ENCODE measurements at regions not wholly inside any gene's neighbourhood (a gene's known extent, or its start where the extent isn't known, plus 50 kb on each side); places are given as distances from the start of the nearest gene placed in this dataset.

DNA sequence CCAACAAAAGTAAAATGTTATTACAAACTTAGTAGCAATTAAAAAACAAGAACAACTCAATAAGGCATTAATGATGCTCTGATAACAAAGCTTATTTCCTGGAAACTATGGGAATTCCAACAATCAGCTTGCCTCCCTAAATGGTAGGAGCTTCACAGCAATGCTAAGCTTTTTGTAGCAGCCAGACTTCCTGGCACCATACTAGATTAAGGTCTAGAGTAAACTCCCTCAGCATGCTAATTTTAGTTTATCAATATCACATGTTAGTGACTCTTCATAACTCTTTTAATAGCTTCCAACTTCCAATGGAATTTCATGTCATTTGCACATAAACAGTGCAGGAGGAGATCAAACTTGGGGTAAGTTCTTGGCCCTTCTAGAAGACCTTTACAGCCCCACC, 782.0 kb downstream of the MCTP2 start:
- no peaks in the 10 kb centered on the region for H3K27me3 ChIP-seq (ENCODE audit: control insufficient read depth, insufficient read depth, low read length)
- no peak overlapping the region for H3K4me3 ChIP-seq (ENCODE audit: low read length)
- no peaks in the 10 kb centered on the region for H3K9me3 ChIP-seq (ENCODE audit: control insufficient read depth, low read length)
- H3K9ac ChIP-seq (ENCODE audit: low read length), result no peak overlapping the region
- H3K4me1 ChIP-seq (ENCODE audit: control insufficient read depth, insufficient read depth, low read length), result no peaks in the 10 kb centered on the region
- H3K36me3 ChIP-seq (ENCODE audit: control insufficient read depth, insufficient read depth, low read length), result no peaks in the 10 kb centered on the region

DNA sequence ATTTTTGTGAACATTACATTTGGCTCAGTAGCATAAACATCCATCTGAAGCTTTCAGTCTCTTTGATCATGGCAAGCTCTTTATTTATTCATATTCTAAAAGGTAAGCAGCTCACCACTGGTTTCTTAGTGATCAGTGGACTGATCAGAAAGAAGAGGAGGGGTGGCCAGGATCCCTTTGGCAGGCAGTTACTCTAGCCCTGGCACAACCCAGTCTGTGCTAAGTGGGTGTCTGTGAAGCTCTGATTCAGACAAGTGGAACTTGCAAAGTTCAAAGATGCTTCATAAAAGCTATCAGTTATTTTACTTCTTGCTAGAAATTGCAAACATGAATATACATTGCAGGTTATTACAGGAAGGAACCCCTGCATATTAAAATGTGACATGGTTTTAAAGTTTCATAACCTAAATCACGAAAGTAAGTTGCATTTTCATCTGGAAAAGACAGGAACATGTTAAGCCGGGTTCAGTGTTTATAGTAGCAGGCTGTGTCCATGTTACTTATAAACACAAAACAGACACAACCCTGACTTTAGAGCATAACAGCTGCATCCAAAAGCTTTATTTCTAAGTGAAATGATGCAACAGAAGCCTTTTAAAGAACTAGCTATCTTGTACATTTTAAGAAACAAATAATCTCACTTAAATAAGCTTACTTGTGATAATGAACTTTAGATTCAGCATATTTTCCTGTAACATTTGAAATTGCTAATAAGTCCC, 785.3 kb downstream of the MCTP2 start:
- no peak overlapping the region for H3K4me3 ChIP-seq (ENCODE audit: low read length)
- H3K9me3 ChIP-seq (ENCODE audit: control insufficient read depth, low read length), result no peaks in the 10 kb centered on the region
- H3K9ac ChIP-seq (ENCODE audit: low read length), result no peak overlapping the region
- H3K36me3 ChIP-seq (ENCODE audit: control insufficient read depth, insufficient read depth, low read length), result no peaks in the 10 kb centered on the region
- H3K4me1 ChIP-seq (ENCODE audit: control insufficient read depth, insufficient read depth, low read length), result no peaks in the 10 kb centered on the region
- H3K27me3 ChIP-seq (ENCODE audit: control insufficient read depth, insufficient read depth, low read length), result no peaks in the 10 kb centered on the region

DNA sequence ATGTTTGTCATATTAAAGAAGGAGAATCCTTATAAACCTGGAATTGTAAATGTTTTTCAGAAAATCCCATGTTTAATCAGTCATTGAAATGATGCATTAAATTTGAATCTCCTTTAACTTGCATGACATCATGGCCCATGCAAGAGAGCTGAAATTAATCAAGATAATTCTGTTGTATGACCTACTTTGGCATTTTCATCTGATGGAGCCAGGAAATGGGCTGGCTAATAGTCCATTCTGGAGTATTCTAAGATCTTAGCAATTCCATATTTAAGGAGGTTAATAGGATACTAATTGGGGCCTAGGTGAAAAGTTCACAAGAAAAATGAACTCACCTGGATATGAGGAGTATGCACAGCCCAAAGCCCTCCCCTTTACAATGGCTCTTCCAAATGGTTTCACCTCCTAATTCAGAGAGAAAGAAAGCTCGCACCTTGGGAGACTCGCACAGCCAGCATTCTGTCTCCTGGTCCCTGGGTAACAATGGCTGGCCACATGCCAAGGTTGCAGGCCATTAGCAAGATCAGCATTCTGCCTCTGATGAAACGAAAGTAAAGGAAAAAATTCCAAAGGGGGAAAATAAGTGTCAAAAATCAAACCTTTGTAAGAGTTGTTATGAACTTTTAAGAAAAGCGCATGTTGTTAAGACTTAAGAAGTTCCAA, 786.4 kb downstream of the MCTP2 start:
- H3K4me3 ChIP-seq (ENCODE audit: low read length), result no peak overlapping the region
- no peak overlapping the region for H3K9ac ChIP-seq (ENCODE audit: low read length)
- H3K36me3 ChIP-seq (ENCODE audit: control insufficient read depth, insufficient read depth, low read length), result no peaks in the 10 kb centered on the region
- no peaks in the 10 kb centered on the region for H3K27me3 ChIP-seq (ENCODE audit: control insufficient read depth, insufficient read depth, low read length)
- H3K4me1 ChIP-seq (ENCODE audit: control insufficient read depth, insufficient read depth, low read length), result no peaks in the 10 kb centered on the region
- no peaks in the 10 kb centered on the region for H3K9me3 ChIP-seq (ENCODE audit: control insufficient read depth, low read length)

DNA sequence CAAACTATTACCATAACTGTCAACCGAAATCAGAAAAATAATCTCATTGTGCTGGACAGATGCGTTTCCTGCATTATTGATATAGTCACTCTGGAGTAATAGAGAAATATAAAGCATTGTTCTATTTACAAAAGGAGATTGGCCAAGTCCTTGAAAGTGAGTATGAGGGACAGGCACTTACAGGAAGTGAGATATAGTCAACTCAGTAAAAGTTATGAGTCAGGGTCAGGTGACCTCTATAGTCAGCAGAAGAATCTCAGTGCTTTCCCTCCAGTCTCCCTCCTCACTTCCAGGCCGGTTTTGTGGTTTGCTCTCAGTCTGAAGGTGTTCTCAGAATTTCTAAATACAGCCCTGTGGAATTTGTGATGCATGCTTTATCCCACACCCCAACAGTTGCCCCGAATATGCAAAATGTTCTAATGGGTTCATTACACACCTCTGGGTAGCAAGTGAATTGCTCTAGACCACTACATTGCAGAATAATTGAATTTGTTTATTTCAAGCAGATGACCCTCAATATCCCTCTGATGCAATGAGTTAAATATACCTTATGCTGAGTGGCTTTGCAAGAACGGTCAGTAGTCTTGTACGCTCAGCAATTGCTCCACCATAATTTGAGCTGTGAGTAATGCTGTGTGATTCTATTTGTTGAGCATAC, 787.7 kb downstream of the MCTP2 start:
- H3K27me3 ChIP-seq (ENCODE audit: control insufficient read depth, insufficient read depth, low read length), result no peaks in the 10 kb centered on the region
- no peaks in the 10 kb centered on the region for H3K4me1 ChIP-seq (ENCODE audit: control insufficient read depth, insufficient read depth, low read length)
- H3K4me3 ChIP-seq (ENCODE audit: low read length), result no peak overlapping the region
- no peak overlapping the region for H3K9ac ChIP-seq (ENCODE audit: low read length)
- H3K9me3 ChIP-seq (ENCODE audit: control insufficient read depth, low read length), result no peaks in the 10 kb centered on the region
- H3K36me3 ChIP-seq (ENCODE audit: control insufficient read depth, insufficient read depth, low read length), result no peaks in the 10 kb centered on the region

DNA sequence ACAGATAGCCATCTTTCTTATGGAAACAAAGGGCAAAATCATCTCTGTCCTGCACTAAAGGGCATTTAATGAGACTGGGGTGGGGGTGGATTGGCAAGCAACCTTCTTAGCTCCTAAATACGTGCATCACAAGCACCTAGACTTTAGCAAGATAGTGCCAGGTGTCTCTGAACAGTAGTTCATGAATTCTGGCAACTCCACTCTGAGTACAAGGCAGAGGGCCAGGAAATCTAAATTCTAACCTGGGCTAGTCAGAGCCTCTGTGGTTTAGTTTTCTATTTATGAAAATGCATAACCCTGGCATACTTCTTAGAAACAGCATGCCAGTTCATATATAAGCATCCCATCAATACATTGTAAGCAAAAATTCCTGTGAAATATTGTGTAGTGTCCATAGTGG, 788.5 kb downstream of the MCTP2 start:
- H3K9ac ChIP-seq (ENCODE audit: low read length), result no peak overlapping the region

DNA sequence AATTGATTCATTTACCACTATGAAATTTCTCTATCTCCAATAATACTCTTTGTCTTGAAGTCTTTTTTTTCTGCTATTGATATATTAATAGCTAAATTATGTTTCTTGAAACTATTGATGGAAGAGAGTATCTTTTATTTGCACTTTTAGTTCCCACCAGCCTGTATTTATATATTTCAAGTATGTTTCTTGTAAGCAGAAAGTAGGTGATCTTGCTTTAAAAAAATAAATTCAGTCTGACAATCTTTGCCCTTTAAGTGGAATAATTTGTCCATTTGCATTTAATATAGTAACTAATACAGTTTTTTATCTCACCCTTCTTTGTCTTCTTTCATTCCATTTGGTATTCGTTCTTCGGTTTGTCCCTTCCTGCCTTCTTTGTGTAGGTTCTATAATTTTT, 790.5 kb downstream of the MCTP2 start:
- Histone ChIP-seq H3K27me3 (ENCODE audit: control insufficient read depth, insufficient read depth, low read length) (no peaks in the 10 kb centered on the region), H3K36me3 (ENCODE audit: control insufficient read depth, insufficient read depth, low read length) (no peaks in the 10 kb centered on the region), H3K9me3 (ENCODE audit: control insufficient read depth, low read length) (no peaks in the 10 kb centered on the region)

More for the DNA sequence above, 788.5 kb downstream of the MCTP2 start:
- H3K36me3 ChIP-seq (ENCODE audit: control insufficient read depth, insufficient read depth, low read length), result no peaks in the 10 kb centered on the region
- H3K9me3 ChIP-seq (ENCODE audit: control insufficient read depth, low read length), result no peaks in the 10 kb centered on the region
- H3K27me3 ChIP-seq (ENCODE audit: control insufficient read depth, insufficient read depth, low read length), result no peaks in the 10 kb centered on the region
- no peak overlapping the region for H3K4me3 ChIP-seq (ENCODE audit: low read length)
- no peaks in the 10 kb centered on the region for H3K4me1 ChIP-seq (ENCODE audit: control insufficient read depth, insufficient read depth, low read length)

DNA sequence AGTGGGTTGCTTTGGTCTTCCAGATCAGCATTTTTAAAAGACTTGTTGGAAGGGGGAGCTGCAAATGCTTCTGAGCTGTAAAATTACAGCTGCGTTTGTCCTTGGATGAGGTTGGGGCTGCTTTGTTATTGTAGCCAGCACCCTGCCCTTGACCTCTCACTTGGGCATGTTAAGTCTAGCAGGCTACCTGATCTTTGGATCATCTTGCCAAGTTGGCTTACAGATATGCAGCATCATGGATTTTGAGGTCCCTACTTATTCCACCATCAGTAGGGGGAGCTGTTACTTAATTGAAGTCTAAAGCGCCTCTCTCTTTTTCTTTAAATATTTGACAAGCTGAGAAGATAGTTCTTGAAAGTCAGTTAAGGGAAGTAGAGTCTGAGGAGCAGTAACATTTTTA, 793.0 kb downstream of the MCTP2 start:
- H3K27me3 ChIP-seq (ENCODE audit: control insufficient read depth, insufficient read depth, low read length), result no peaks in the 10 kb centered on the region

More for the DNA sequence above, 790.5 kb downstream of the MCTP2 start:
- H3K4me3 ChIP-seq (ENCODE audit: low read length), result no peak overlapping the region
- no peak overlapping the region for H3K9ac ChIP-seq (ENCODE audit: low read length)
- no peaks in the 10 kb centered on the region for H3K4me1 ChIP-seq (ENCODE audit: control insufficient read depth, insufficient read depth, low read length)

DNA sequence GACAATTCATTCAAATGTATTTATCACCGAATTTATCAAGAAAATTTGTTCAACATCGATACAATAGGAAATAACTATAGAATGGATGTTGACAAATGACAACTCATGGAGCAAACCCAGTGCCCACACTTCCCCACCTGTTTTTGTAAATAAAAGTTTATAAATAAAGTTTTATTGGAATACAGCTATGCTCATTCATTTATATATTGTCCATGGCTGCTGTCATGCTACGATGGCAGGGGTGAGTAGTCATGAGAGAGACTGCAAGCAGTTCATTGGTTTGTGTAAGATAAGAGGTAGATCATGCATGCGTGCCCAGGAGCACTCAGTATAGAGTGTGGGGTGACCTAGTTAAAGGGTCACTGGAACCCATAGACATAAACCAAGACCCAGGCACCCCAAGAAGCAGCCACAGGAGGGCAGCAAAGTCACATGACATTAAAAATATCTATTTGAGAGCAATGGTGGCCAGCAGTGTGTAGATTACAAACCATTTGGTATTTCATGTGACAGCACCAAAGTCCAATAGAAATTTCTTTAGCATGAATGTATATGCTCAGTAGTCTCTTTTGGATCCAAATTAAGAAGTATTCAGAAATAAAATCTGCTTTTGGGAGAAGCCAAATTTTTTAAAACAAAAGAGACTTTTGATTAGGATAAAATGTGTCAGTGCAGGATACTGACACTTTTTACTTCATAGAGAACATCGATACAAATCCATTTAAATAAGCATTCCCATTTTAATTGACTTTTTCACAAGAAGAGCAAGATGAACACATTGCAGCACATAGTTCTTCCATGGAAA, 794.8 kb downstream of the MCTP2 start:
- no peak overlapping the region for H3K4me3 ChIP-seq (ENCODE audit: low read length)
- H3K4me1 ChIP-seq (ENCODE audit: control insufficient read depth, insufficient read depth, low read length), result no peaks in the 10 kb centered on the region
- no peak overlapping the region for H3K9ac ChIP-seq (ENCODE audit: low read length)
- no peaks in the 10 kb centered on the region for H3K36me3 ChIP-seq (ENCODE audit: control insufficient read depth, insufficient read depth, low read length)
- no peaks in the 10 kb centered on the region for H3K9me3 ChIP-seq (ENCODE audit: control insufficient read depth, low read length)
- no peaks in the 10 kb centered on the region for H3K27me3 ChIP-seq (ENCODE audit: control insufficient read depth, insufficient read depth, low read length)

More for the DNA sequence above, 793.0 kb downstream of the MCTP2 start:
- Histone ChIP-seq H3K4me3 (ENCODE audit: low read length) (no peak overlapping the region), H3K36me3 (ENCODE audit: control insufficient read depth, insufficient read depth, low read length) (no peaks in the 10 kb centered on the region), H3K4me1 (ENCODE audit: control insufficient read depth, insufficient read depth, low read length) (no peaks in the 10 kb centered on the region), H3K9ac (ENCODE audit: low read length) (no peak overlapping the region), H3K9me3 (ENCODE audit: control insufficient read depth, low read length) (no peaks in the 10 kb centered on the region)

DNA sequence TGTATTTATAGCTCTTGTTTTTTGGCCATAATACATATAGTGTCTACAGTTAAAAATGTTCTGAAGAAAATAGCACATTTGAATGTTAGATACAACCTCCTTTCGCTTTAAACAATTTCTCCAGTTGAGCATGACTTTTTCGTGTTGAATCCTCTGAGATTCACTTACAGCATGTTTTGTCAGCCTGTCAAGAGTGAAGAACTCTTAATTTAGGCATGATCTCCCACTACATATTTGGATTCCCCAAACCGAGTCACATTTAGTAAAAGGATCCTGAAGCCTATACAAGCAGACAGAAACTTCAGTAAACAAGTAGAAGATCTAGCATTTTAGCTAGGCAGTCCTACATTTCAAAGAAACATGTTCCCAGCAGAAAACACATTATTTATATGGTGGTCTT, 796.6 kb downstream of the MCTP2 start:
- Histone ChIP-seq H3K36me3 (ENCODE audit: control insufficient read depth, insufficient read depth, low read length) (no peaks in the 10 kb centered on the region), H3K9me3 (ENCODE audit: control insufficient read depth, low read length) (no peaks in the 10 kb centered on the region), H3K4me1 (ENCODE audit: control insufficient read depth, insufficient read depth, low read length) (no peaks in the 10 kb centered on the region), H3K4me3 (ENCODE audit: low read length) (no peak overlapping the region), H3K27me3 (ENCODE audit: control insufficient read depth, insufficient read depth, low read length) (no peaks in the 10 kb centered on the region), H3K9ac (ENCODE audit: low read length) (no peak overlapping the region)

DNA sequence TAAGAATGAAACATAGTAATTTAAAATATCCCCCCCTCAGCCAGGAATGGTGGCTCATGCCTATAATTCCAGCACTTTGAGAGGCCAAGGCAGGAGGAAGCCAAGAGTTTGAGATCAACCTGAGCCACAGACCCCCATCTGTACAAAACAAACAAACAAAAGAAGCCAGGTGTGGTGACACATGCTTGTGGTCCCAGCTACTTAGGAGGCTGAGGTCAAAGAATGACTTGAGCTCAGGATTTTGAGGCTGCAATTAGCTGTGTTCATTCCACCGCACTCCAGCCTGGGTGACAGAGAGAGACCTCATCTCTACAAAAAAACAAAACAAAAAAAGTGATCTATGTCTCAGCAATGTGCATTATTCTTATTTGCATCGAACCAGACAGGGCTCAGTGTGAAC, 800.8 kb downstream of the MCTP2 start:
- Histone ChIP-seq H3K9me3 (ENCODE audit: control insufficient read depth, low read length) (no peaks in the 10 kb centered on the region), H3K9ac (ENCODE audit: low read length) (no peak overlapping the region), H3K4me3 (ENCODE audit: low read length) (no peak overlapping the region), H3K36me3 (ENCODE audit: control insufficient read depth, insufficient read depth, low read length) (no peaks in the 10 kb centered on the region), H3K27me3 (ENCODE audit: control insufficient read depth, insufficient read depth, low read length) (no peaks in the 10 kb centered on the region), H3K4me1 (ENCODE audit: control insufficient read depth, insufficient read depth, low read length) (no peaks in the 10 kb centered on the region)

DNA sequence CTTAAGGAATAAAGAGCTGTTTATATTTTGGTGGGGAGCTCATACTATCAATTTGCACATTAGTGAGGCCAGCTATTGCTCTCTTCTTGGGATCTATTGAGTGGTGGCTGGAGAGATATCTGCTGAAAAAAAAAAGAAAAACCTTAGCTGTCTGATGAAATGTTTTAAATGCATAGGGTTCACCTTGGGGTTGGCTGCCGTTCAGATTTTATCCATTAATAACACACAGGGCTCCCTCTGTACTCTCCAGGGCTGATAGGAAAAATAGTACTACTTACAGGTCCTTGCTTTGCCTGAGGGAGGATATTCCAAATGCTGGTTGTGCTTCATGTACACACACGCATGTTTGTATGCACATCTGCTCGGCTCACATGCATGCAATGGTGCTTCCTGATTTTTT, 803.7 kb downstream of the MCTP2 start:
- H3K4me1 ChIP-seq (ENCODE audit: control insufficient read depth, insufficient read depth, low read length), result no peaks in the 10 kb centered on the region
- no peak overlapping the region for H3K4me3 ChIP-seq (ENCODE audit: low read length)
- no peaks in the 10 kb centered on the region for H3K9me3 ChIP-seq (ENCODE audit: control insufficient read depth, low read length)
- H3K9ac ChIP-seq (ENCODE audit: low read length), result no peak overlapping the region
- no peaks in the 10 kb centered on the region for H3K36me3 ChIP-seq (ENCODE audit: control insufficient read depth, insufficient read depth, low read length)
- H3K27me3 ChIP-seq (ENCODE audit: control insufficient read depth, insufficient read depth, low read length), result no peaks in the 10 kb centered on the region

DNA sequence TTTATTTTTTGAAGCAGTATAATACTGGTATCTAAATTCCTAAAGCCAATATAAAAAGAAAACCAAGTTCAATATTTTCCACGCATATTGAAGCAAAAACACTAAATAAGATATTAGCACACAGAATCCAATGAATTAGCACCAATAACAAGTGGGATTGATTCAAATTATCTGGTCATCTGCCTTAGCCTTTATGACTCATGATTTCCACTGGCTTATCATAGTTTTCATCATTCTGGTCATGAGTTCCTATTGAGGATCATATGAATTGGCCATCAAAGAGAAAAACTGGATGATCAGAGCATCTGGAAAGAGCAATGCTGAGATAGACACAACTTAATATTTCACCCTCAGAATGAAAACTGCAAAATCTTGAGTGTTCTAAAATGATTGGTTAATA, 809.9 kb downstream of the MCTP2 start:
- H3K36me3 ChIP-seq (ENCODE audit: control insufficient read depth, insufficient read depth, low read length), result no peaks in the 10 kb centered on the region
- H3K4me3 ChIP-seq (ENCODE audit: low read length), result no peak overlapping the region
- no peaks in the 10 kb centered on the region for H3K4me1 ChIP-seq (ENCODE audit: control insufficient read depth, insufficient read depth, low read length)
- H3K27me3 ChIP-seq (ENCODE audit: control insufficient read depth, insufficient read depth, low read length), result no peaks in the 10 kb centered on the region
- H3K9ac ChIP-seq (ENCODE audit: low read length), result no peak overlapping the region
- no peaks in the 10 kb centered on the region for H3K9me3 ChIP-seq (ENCODE audit: control insufficient read depth, low read length)

Measured in mucosa of stomach (tissue), 1 donor.